ENCODE measurements at regions not wholly inside any gene's neighbourhood (a gene's known extent, or its start where the extent isn't known, plus 50 kb on each side); places are given as distances from the start of the nearest gene placed in this dataset.

DNA sequence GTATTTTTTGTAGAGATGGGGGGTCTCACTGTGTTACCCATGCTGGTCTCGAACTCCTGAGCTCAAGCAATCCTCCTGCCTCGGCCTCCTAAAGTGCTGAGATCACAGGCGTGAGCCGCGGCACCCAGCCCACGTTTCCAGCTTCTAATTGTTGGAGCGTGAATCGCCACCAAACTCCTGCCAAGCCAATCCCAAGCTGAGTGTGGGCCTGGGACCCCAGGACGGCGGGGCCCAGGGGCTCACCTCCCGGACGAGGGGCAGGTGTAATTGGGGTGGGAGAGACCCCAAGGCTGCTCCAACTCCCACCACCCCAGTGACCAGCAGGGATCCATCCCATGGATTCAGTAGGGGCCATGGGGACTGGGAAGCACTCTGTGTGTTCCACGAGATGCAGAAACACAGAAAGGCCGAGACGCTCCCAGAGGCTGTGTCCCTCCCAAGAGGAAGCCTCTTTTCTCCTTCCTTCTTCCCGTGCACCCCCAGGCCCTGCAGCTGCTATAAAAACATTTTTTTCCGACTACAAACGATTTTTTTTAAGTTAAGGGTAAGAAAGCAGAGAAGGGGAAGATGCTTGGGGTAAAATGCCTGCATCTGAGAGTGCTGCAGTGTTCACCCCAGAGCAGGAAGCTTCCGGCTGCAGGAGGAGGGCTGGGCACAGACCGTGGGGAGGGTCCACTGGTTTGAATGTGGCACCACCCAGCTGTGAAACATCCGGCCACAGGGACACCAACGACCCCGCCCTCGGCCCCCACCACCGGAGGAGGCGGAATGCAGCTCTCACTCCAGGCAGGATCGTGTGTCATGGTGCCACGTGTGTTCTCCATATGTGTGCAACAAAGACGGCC lies 76.5 kb downstream of the MICALL2 start (continued):
- TF ChIP-seq, protein P1, sequence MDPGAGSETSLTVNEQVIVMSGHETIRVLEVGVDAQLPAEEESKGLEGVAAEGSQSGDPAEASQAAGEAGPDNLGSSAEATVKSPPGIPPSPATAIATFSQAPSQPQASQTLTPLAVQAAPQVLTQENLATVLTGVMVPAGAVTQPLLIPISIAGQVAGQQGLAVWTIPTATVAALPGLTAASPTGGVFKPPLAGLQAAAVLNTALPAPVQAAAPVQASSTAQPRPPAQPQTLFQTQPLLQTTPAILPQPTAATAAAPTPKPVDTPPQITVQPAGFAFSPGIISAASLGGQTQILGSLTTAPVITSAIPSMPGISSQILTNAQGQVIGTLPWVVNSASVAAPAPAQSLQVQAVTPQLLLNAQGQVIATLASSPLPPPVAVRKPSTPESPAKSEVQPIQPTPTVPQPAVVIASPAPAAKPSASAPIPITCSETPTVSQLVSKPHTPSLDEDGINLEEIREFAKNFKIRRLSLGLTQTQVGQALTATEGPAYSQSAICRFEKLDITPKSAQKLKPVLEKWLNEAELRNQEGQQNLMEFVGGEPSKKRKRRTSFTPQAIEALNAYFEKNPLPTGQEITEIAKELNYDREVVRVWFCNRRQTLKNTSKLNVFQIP (CRISPR knock-in tag; IDR thresholded peaks at IDR 0.05; ENCODE audit: borderline replicate concordance, low read depth), result no peak
- TF ChIP-seq CSDC2 (CRISPR knock-in tag; IDR thresholded peaks at IDR 0.05), result no peak
- no peak for TF ChIP-seq ESRRG (CRISPR knock-in tag; IDR thresholded peaks at IDR 0.05)
- no peak for TF ChIP-seq OSR1 (CRISPR knock-in tag; IDR thresholded peaks at IDR 0.05)

DNA sequence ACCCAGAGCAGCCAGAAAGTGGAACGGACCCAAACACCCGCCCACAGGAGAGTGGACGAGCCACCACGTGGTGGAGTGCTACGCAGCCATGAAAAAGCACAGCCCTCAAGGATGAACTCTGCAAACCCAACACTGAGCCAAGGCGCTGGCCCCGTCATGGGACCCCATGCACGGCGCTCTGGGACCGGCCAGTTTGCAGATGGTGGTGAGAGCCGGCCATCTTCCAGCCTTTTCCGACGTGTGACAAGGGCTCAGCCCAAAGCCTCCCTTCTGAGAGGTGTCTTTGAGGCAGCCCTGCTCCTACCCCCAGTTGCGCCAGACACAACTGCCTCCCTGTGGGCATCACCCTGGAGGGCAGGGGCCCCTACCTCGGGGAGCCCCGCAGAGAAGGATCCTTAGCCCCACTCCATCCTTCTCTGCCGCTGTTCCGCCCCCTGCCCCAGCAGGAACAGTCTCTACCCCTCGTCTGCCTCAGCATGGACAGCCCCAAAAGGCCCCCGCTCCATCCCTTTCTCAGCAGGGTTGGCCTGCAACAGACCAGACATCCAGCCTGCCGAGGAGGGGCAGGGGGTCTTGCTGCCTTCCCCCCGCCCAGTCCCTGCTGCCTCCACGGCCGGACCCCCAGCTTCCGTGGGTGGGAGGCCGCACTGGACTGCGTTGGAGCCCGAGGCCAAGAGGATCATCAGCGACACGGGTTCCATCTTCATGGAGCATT lies 75.7 kb downstream of the MICALL2 start:
- no peak for ATAC-seq
- TF ChIP-seq, protein P2, sequence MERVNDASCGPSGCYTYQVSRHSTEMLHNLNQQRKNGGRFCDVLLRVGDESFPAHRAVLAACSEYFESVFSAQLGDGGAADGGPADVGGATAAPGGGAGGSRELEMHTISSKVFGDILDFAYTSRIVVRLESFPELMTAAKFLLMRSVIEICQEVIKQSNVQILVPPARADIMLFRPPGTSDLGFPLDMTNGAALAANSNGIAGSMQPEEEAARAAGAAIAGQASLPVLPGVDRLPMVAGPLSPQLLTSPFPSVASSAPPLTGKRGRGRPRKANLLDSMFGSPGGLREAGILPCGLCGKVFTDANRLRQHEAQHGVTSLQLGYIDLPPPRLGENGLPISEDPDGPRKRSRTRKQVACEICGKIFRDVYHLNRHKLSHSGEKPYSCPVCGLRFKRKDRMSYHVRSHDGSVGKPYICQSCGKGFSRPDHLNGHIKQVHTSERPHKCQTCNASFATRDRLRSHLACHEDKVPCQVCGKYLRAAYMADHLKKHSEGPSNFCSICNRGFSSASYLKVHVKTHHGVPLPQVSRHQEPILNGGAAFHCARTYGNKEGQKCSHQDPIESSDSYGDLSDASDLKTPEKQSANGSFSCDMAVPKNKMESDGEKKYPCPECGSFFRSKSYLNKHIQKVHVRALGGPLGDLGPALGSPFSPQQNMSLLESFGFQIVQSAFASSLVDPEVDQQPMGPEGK (CRISPR knock-in tag; IDR thresholded peaks at IDR 0.05; ENCODE audit: borderline replicate concordance), result no peak
- TF ChIP-seq, protein P1 (CRISPR knock-in tag; IDR thresholded peaks at IDR 0.05; ENCODE audit: borderline replicate concordance, low read depth), result no peak
- TF ChIP-seq ZFP30 (CRISPR knock-in tag; IDR thresholded peaks at IDR 0.05), result no peak
- no peak for TF ChIP-seq ISL1 (CRISPR knock-in tag; IDR thresholded peaks at IDR 0.05)
- no peak for TF ChIP-seq ZNF8 (CRISPR knock-in tag; IDR thresholded peaks at IDR 0.05)
- TF ChIP-seq OSR1 (CRISPR knock-in tag; IDR thresholded peaks at IDR 0.05), result no peak
- no peak for TF ChIP-seq ARNTL (CRISPR knock-in tag; IDR thresholded peaks at IDR 0.05; ENCODE audit: borderline replicate concordance, low read depth)
- TF ChIP-seq, protein P3, sequence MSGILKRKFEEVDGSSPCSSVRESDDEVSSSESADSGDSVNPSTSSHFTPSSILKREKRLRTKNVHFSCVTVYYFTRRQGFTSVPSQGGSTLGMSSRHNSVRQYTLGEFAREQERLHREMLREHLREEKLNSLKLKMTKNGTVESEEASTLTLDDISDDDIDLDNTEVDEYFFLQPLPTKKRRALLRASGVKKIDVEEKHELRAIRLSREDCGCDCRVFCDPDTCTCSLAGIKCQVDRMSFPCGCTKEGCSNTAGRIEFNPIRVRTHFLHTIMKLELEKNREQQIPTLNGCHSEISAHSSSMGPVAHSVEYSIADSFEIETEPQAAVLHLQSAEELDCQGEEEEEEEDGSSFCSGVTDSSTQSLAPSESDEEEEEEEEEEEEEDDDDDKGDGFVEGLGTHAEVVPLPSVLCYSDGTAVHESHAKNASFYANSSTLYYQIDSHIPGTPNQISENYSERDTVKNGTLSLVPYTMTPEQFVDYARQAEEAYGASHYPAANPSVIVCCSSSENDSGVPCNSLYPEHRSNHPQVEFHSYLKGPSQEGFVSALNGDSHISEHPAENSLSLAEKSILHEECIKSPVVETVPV (CRISPR knock-in tag; IDR thresholded peaks at IDR 0.05), result no peak
- TF ChIP-seq ZNF565 (CRISPR knock-in tag; conservative IDR thresholded peaks at IDR 0.05; ENCODE audit: low read depth), result no peak
- TF ChIP-seq, protein P4, sequence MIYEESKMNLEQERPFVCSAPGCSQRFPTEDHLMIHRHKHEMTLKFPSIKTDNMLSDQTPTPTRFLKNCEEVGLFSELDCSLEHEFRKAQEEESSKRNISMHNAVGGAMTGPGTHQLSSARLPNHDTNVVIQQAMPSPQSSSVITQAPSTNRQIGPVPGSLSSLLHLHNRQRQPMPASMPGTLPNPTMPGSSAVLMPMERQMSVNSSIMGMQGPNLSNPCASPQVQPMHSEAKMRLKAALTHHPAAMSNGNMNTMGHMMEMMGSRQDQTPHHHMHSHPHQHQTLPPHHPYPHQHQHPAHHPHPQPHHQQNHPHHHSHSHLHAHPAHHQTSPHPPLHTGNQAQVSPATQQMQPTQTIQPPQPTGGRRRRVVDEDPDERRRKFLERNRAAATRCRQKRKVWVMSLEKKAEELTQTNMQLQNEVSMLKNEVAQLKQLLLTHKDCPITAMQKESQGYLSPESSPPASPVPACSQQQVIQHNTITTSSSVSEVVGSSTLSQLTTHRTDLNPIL (CRISPR knock-in tag; IDR thresholded peaks at IDR 0.05; ENCODE audit: low read depth), result no peak
- TF ChIP-seq GLIS3 (CRISPR knock-in tag; IDR thresholded peaks at IDR 0.05), result no peak
- TF ChIP-seq PPARA (CRISPR knock-in tag; IDR thresholded peaks at IDR 0.05; ENCODE audit: borderline replicate concordance), result no peak
- no peak for TF ChIP-seq TOX (CRISPR knock-in tag; IDR thresholded peaks at IDR 0.05; ENCODE audit: borderline replicate concordance)
- TF ChIP-seq RARB (CRISPR knock-in tag; IDR thresholded peaks at IDR 0.05), result no peak
- no peak for TF ChIP-seq ZFP3 (CRISPR knock-in tag; IDR thresholded peaks at IDR 0.05)
- TF ChIP-seq, protein P5, sequence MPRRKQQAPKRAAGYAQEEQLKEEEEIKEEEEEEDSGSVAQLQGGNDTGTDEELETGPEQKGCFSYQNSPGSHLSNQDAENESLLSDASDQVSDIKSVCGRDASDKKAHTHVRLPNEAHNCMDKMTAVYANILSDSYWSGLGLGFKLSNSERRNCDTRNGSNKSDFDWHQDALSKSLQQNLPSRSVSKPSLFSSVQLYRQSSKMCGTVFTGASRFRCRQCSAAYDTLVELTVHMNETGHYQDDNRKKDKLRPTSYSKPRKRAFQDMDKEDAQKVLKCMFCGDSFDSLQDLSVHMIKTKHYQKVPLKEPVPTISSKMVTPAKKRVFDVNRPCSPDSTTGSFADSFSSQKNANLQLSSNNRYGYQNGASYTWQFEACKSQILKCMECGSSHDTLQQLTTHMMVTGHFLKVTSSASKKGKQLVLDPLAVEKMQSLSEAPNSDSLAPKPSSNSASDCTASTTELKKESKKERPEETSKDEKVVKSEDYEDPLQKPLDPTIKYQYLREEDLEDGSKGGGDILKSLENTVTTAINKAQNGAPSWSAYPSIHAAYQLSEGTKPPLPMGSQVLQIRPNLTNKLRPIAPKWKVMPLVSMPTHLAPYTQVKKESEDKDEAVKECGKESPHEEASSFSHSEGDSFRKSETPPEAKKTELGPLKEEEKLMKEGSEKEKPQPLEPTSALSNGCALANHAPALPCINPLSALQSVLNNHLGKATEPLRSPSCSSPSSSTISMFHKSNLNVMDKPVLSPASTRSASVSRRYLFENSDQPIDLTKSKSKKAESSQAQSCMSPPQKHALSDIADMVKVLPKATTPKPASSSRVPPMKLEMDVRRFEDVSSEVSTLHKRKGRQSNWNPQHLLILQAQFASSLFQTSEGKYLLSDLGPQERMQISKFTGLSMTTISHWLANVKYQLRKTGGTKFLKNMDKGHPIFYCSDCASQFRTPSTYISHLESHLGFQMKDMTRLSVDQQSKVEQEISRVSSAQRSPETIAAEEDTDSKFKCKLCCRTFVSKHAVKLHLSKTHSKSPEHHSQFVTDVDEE (CRISPR knock-in tag; IDR thresholded peaks at IDR 0.05), result no peak
- no peak for TF ChIP-seq TCF4 (CRISPR knock-in tag; IDR thresholded peaks at IDR 0.05; ENCODE audit: borderline replicate concordance)
- TF ChIP-seq ZC3H10 (CRISPR knock-in tag; IDR thresholded peaks at IDR 0.05), result no peak

All from SK-N-SH treated with all-trans-retinoic acid at 6 μM for 48 hours (cell line).